Effector CD4-positive, alpha-beta T cell (primary cell): ENCODE measurements at regions not wholly inside any gene's neighbourhood (a gene's known extent, or its start where the extent isn't known, plus 50 kb on each side); places are given as distances from the start of the nearest gene placed in this dataset.
"Not testable (repeated sequence)": the region's sequence is repeated elsewhere in the genome, so short reads cannot be mapped to it uniquely, and the experiment has no call there.

Experiments used
- DNase-seq: peaks from one replicate; pipeline ENCODE4 v3.0.0-alpha.2; 2020

DNA sequence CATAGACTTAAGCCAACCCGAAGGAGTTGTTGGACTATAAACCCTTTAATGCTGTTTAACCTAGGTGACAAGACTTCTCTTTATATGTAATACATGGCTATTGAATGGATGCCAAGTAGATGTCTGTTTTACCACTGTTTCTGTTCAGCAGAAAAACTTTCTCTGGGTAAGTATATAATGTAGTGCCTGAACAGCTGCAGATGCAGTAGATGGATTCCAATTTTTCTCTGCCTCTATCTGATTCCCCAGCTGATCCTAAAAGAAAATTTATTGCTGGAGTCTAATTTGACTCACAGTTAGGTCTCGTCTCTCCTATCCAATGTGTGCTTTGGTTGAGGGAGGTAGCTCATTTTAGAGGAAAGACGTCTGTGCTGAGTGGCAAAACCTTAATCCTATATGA lies 256.5 kb upstream of the CBLB start:
- DNase-seq = no peak

- no peak for DNase-seq
Observed at GRCh38 chr3:106126067-106126845, 257.4 kb upstream of the CBLB start.

GRCh38 chr3:106126846-106127235 lies 258.0 kb upstream of the CBLB start:
- no peak for DNase-seq

GRCh38 chr3:106129939-106130338 lies 261.1 kb upstream of the CBLB start:
- DNase-seq = no peak

GRCh38 chr3:106130384-106131198 lies 261.8 kb upstream of the CBLB start:
- no peak for DNase-seq

DNA sequence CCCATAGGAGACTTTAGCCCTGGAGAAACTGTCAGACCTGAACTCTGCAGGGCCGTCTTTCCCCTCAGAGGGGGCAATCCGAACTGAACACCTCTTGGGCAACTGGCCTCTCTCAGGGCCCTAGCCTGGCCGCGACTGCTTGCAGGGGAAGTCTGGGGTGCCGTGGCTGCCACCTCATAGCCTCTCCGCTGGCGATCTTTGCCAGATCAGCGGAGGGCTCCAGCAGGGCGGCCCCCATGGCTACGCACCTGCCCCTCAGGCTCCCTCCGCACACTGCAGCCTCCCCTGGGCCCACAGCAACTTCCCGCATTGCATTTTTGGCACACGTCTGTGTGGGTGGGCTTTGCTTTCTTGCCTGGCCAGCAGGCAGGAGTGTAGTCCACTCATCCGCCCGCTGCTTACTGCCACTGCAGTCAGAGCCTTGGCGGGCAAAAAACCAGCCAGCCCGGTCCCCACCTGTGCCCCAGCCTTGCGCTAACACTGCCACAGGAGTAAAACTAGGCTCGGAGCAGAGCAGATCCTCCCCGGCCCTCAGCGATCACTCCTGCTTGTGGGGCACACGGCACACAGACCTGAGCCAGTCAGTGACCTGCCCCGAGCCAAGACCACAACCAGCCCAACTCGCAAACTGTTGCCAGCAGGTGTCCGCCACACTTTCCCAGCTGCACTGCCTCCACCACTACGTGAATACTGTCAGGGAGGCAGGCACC lies 266.8 kb upstream of the CBLB start:
- DNase-seq = no peak

DNA sequence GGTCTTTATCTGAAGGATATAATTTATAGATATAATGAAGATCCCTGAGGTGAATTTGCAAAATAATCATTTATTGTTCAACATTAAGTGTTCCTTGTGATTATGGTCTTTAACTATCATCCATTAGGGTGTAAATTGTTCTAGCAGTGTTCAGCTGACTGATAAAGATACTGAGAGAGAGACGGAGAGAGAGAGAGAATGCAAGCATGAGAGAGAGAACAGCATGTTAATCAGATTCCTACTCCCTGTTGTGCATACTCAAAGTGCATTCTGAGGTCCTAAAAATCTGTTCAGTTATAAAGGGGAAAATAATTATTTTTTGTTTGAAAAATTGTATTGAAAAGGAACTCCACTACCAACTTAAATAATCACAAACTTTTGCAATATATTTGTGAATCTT lies 271.0 kb upstream of the CBLB start:
- no peak for DNase-seq

GRCh38 chr3:106140431-106140830 lies 271.6 kb upstream of the CBLB start:
- DNase-seq = no peak

- no peak for DNase-seq
Observed at GRCh38 chr3:106144030-106144429, 275.2 kb upstream of the CBLB start.

DNA sequence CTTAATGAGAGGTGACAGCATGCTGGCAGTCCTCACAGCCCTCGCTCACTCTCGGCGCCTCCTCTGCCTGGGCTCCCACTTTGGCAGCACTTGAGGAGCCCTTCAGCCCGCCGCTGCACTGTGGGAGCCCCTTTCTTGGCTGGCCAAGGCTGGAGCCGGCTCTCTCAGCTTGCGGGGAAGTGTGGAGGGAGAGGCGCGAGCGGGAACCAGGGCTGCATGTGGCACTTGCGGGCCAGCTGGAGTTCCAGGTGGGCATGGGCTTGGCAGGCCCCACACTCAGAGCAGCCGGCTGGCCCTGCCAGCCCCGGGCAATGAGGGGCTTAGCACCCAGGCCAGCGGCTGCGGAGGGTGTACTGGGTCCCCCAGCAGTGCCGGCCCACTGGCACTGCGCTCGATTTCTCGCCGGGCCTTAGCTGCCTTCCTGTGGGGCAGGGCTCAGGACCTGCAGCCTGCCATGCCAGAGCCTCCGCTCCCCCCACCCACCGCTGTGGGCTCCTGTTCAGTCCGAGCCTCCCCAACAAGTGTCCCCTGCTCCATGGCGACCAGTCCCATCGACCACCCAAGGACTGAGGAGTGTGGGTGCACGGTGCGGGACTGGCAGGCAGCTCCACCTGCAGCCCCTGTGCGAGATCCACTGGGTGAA lies 279.7 kb upstream of the CBLB start:
- not testable (repeated sequence) for DNase-seq

DNA sequence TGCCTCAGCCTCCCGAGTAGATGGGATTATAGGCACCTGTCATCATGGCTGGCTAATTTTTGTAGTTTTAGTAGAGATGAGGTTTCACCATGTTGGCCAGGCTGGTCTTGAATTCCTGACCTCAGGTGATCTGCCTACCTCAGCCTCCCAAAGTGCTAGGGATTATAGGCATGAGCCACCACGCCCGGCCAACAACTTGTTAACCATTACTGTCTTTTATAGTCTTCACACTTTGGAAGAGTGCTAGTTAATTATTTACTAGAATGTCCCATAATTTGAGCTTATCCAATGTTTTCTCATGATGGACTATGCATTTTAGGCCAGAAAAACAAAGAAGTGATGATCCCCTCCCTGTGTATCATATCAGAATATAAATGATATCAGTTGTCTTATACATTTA lies 288.6 kb upstream of the CBLB start:
- no peak for DNase-seq

DNA sequence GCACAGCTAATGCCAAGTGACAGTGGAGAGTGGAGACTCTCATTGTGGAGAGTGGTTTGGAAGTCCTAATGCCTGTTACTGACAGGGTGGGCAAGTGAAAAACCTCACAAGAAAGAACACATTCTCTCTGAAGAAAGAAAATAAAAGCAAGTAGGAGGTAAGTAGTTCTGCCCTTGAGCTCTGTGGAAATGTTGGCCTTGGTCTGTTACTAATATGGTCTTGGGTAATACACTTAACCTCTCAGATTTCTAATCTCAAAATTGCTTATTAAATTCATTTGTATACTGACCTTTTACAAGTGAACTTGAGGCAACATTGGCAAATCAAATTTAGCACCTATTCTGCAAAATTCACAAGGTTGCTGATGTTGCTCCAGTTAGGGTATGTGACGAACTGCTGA lies 291.6 kb upstream of the CBLB start:
- no peak for DNase-seq

DNA sequence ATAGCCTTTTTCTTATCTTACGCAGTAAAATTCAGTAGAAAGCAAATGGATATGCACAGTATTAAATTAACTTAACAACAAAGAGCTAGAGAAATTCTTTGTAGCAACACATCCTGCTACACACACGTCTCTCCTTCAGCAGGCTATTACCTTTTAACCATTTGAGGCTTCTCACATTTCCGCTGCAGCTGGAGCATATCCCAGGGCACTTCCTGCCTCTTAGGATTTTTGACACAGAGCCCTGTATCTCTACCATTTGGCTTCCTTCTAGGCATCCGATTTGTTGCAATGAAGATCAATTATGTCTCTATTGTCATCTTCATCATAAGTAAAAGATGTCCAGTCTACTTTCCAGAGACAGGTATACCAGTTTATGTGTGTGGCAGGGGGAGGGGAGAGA lies 292.4 kb upstream of the CBLB start:
- no peak for DNase-seq

- no peak for DNase-seq
Observed at GRCh38 chr3:106167728-106168127, 298.9 kb upstream of the CBLB start.

DNA sequence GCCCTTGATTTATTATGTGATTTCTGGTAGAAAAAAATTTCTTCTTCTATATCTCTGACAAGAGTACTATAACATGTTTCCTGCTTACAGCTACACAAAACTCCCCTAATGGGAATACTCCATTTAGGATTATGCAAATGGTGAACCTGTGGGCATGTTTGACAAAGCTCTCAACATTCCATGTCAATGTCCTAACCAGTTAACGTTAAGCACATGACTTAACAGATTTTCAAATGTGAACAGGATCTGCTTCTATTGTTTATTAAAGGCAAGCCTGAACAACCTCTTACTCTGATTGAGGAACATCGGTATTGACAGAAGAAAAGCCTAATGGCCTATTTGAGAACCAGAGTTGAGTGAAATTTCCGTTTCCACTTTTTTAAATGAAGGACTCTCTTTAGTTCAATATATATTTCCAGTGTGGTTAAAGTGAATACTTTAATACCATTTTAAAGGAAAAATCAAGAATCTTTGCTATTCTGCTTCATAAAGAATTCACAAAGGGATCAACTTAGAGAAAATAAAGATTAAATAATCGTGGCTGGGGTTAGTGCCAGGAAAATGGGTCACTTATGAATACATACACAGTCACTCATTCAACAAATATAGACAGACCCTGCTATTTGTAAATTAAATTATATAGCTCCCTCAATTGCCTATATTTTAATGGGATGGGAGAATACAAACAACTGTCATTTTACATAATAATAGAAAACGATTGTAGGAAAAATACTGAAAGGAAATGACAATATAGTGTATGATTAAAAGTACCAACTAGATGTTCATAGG lies 300.3 kb upstream of the CBLB start:
- DNase-seq = no peak

DNA sequence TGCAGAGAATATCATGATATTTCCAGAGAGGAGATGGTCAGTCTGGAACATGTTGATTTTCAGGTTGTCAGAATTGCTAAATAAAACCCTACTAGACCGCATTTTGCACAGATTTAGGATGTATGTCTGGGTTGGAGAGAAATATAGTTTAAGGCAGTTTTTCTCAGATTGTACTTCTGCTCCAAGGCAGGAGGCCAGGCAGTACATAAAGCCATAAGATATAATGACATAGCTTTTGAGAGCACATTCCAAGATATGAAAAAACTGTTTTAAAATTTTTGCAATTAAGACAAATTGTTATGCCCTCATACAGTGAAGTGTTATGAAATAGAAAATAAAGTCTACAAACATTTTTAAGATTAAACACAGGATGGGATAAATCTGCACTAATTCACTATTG lies 301.8 kb upstream of the CBLB start:
- no peak for DNase-seq

DNA sequence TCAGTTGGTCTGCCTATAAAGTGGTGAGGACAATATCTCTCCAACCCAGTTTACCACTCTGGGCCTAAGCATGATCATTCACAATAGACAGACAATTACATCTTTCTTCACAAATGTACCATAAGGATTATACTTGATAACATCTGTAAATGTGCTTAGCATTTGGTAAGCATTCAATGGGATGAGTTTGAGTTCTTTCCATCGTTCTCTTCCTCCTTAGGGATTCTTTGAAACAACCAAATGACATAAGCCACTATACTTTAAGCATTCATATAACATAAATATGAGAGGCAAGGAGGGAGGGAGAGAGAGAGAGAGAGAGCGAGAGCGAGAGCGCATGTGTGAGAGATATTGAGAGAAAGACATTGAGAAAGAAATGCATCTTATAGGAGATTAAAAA lies 303.3 kb upstream of the CBLB start:
- DNase-seq = no peak

DNA sequence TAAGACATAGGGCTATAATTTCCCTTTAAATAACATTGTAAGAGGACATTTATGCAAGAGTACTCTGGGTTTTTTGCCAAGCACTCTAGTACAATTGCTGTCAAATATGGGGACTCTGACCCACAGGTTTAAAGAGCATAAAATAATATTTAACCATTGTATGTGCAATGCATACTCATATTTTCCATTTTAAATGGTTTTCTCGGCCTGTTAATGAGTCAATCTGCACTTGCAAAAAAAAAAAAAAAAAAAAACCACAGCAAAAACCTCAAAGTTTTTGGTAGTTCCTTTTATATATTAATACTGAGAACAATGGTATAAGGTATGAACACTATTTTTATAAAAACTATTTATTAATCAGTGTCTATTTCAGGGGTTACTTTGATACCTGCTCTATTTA lies 304.0 kb upstream of the CBLB start:
- no peak for DNase-seq

DNA sequence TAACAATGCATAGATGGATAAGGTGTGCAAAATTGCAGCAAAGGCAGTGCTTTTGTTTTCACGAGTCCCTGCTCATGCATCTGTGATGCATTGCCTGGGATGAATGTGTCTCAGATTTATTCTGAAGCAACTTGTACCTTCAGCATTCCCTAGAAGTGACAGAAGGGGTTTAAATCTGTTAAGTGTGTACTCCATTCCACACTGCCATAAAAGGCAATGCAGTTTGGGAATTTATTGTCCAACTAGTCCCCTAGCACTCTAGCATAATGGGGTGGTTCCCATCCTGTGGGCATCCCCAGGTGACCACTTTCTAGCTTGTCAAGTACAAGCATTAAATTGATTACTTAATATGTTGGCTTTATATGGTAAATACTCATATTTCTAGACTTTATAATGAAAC lies 306.5 kb upstream of the CBLB start:
- DNase-seq = no peak

GRCh38 chr3:106176734-106177133 lies 307.9 kb upstream of the CBLB start:
- DNase-seq = peak; percentile 11

DNA sequence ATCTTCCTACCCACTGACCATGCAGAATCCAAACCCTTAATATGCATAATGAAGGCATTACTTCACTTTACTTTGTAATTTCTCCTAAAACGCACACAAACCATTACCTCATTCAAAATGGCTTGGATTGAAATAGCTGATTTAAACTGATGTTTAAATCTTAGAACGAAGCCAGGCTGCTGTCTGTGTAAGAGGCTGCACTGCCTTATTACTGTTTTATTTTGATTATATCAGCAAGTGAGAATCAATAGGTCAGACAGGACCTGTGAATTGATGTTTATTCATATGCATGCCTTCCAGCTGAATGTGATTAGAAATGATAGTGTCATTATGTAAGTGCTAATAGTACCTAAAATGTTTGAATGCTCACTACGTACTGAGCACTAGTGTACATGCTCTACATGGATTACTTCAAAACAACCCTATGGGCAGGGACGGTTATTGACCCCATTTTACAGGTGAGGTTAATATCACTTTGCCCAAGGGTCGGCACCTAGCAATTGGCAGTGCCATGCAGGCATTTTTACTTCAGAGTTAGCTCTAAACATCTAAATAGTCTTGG lies 314.2 kb upstream of the CBLB start:
- DNase-seq = no peak

DNA sequence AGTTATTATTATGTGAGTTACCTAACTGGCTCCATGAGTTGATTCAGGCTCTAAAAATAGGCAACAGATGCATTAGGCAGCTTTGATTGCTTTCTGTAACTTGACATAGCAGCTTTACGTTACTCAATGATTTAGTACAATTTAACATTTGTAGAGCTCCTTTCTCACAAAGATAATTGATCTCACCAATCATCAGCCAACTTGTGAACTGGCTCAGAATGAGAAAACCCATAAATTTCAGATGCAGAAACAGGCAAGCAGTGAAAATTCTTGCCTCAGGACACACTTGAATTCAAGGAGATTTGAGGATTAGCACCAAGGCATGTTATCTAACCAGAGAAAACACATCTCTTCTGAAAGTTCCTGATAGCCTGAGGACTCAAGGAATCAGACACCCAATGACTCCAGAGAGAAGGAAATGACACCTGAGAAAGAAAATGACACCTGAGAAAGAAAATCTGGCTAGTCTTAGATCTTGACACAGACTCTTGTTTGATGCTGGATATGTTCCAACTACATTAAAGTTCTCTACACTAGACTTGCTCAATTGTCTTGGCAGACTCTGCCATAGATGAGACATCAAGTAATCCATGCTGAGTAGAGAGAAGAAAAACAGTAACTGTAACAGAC lies 315.1 kb upstream of the CBLB start:
- no peak for DNase-seq
